ENCODE measurements at regions not wholly inside any gene's neighbourhood (a gene's known extent, or its start where the extent isn't known, plus 50 kb on each side); places are given as distances from the start of the nearest gene placed in this dataset.

DNA sequence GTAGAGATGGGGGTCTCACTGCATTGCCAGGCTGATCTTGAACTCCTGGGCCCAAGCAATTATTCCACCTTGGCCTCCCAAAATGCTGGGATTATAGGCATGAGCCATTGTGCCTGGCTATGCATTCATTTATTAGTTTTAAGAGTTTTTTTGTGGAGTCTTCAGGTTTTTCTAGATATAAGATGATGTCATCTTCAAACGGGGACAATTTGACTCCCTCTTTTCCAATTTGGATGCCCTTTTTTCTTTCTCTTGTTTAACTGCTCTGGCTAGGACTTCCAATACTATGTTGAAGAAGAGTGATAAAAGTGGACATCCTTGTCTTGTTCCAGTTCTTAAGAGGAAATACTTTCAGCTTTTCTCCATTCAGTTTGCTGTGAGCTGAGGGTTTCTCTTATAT, 113.7 kb upstream of the PARD3B start:
- TF ChIP-seq, protein P1, sequence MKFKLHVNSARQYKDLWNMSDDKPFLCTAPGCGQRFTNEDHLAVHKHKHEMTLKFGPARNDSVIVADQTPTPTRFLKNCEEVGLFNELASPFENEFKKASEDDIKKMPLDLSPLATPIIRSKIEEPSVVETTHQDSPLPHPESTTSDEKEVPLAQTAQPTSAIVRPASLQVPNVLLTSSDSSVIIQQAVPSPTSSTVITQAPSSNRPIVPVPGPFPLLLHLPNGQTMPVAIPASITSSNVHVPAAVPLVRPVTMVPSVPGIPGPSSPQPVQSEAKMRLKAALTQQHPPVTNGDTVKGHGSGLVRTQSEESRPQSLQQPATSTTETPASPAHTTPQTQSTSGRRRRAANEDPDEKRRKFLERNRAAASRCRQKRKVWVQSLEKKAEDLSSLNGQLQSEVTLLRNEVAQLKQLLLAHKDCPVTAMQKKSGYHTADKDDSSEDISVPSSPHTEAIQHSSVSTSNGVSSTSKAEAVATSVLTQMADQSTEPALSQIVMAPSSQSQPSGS (tag by site-specific recombination; IDR thresholded peaks at IDR 0.05; ENCODE audit: low read depth): peak; percentile 30; the same call in 1 of the 2 replicates
- no peak for TF ChIP-seq GLIS2 (tag by site-specific recombination; IDR thresholded peaks at IDR 0.05)
- ChIA-PET POLR2A (no interaction called here), CTCF (no interaction called here)
- no peaks in the 10 kb centered on the region for H3K36me3 ChIP-seq (ENCODE audit: control insufficient read depth in 2 of 2, insufficient read depth in 1 of 2, low read length in 2 of 2)
- no peak overlapping the region for H3K4me3 ChIP-seq (ENCODE audit: low read depth, low read length)
- no peaks in the 10 kb centered on the region for H3K4me1 ChIP-seq (ENCODE audit: control insufficient read depth, insufficient read depth, low read length)
- H3K27ac ChIP-seq (ENCODE audit: extremely low read depth, low read depth, low read length): no peak overlapping the region
- H3K9me3 ChIP-seq (ENCODE audit: control insufficient read depth, insufficient read depth, low read depth, low read length): no peaks in the 10 kb centered on the region

DNA sequence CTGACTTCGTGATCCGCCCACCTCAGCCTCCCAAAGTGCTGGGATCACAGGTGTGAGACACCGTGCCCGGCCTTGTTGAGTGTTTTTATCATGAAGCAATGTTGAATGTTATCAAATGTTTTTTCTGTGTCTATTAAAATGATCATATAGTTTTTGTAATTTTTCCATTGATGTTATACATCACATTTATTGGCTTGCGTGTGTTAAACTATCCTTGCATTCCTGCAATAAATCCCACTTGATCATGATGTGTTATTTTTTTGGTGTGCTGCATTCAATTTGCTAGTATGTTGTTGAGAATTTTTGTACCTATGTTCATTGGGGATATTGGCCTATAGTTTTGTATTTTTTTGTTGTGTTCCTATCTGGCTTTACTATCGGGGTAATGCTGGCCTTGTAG, 113.1 kb upstream of the PARD3B start:
- ChIA-PET POLR2A (no interaction called here), CTCF (no interaction called here)
- H3K4me3 ChIP-seq (ENCODE audit: low read depth, low read length): no peak overlapping the region
- no peak overlapping the region for H3K27ac ChIP-seq (ENCODE audit: extremely low read depth, low read depth, low read length)
- no peaks in the 10 kb centered on the region for H3K9me3 ChIP-seq (ENCODE audit: control insufficient read depth, insufficient read depth, low read depth, low read length)
- TF ChIP-seq SETDB1 (IDR thresholded peaks at IDR 0.05; ENCODE audit: insufficient read length, low read length): peak; percentile 67
- TF ChIP-seq, protein P2, sequence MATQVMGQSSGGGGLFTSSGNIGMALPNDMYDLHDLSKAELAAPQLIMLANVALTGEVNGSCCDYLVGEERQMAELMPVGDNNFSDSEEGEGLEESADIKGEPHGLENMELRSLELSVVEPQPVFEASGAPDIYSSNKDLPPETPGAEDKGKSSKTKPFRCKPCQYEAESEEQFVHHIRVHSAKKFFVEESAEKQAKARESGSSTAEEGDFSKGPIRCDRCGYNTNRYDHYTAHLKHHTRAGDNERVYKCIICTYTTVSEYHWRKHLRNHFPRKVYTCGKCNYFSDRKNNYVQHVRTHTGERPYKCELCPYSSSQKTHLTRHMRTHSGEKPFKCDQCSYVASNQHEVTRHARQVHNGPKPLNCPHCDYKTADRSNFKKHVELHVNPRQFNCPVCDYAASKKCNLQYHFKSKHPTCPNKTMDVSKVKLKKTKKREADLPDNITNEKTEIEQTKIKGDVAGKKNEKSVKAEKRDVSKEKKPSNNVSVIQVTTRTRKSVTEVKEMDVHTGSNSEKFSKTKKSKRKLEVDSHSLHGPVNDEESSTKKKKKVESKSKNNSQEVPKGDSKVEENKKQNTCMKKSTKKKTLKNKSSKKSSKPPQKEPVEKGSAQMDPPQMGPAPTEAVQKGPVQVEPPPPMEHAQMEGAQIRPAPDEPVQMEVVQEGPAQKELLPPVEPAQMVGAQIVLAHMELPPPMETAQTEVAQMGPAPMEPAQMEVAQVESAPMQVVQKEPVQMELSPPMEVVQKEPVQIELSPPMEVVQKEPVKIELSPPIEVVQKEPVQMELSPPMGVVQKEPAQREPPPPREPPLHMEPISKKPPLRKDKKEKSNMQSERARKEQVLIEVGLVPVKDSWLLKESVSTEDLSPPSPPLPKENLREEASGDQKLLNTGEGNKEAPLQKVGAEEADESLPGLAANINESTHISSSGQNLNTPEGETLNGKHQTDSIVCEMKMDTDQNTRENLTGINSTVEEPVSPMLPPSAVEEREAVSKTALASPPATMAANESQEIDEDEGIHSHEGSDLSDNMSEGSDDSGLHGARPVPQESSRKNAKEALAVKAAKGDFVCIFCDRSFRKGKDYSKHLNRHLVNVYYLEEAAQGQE (tag by site-specific recombination; IDR thresholded peaks at IDR 0.05): no peak
- H3K36me3 ChIP-seq (ENCODE audit: control insufficient read depth in 2 of 2, insufficient read depth in 1 of 2, low read length in 2 of 2): no peaks in the 10 kb centered on the region
- H3K4me1 ChIP-seq (ENCODE audit: control insufficient read depth, insufficient read depth, low read length): no peaks in the 10 kb centered on the region

DNA sequence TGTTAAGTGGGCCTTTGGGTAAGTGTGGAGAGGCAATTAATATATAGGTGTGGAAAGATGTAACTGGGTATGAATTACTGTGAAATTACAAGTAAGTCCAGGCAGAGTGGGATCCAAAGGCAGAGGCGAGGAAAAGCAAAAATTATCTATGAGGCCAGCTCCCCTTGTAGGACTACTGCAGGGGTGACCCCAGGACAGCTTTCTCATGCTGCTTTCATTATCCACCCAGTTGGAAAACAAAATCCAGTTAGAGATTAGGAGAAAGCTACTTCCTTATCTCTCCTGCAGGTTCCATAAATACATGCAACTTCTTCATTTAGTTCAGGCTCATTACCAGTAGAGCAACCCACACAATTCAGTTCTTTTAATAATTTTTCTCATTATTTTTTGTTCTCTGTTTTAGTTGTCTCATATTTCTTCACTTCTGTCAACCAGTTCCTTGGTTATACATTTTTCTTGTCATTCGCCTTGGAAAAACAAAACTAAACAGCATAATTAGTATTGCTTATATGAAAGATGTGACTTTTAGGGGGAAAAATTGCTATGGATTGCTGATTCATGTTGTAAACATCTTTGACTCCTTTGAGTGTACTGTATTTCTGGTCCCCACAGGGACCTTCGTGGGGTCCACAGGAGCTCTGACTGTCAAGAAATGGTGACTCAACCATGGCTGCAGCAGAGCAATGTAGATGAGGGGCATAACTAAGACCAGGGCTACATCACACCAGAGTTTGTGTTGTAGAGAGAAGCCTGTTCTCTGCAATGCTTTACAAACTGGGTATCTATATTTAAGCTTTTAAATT, 110.4 kb upstream of the PARD3B start:
- Histone ChIP-seq H3K36me3 (ENCODE audit: control insufficient read depth in 2 of 2, insufficient read depth in 1 of 2, low read length in 2 of 2) (no peaks in the 10 kb centered on the region), H3K4me1 (ENCODE audit: control insufficient read depth, insufficient read depth, low read length) (no peaks in the 10 kb centered on the region), H3K27ac (ENCODE audit: extremely low read depth, low read depth, low read length) (no peak overlapping the region), H3K4me3 (ENCODE audit: low read depth, low read length) (no peak overlapping the region), H3K9me3 (ENCODE audit: control insufficient read depth, insufficient read depth, low read depth, low read length) (no peaks in the 10 kb centered on the region)
- TF ChIP-seq, protein P3, sequence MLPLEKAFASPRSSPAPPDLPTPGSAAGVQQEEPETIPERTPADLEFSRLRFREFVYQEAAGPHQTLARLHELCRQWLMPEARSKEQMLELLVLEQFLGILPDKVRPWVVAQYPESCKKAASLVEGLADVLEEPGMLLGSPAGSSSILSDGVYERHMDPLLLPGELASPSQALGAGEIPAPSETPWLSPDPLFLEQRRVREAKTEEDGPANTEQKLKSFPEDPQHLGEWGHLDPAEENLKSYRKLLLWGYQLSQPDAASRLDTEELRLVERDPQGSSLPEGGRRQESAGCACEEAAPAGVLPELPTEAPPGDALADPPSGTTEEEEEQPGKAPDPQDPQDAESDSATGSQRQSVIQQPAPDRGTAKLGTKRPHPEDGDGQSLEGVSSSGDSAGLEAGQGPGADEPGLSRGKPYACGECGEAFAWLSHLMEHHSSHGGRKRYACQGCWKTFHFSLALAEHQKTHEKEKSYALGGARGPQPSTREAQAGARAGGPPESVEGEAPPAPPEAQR (tag by site-specific recombination; IDR thresholded peaks at IDR 0.05): no peak
- peak; percentile 47 for TF ChIP-seq ZIC2 (tag by site-specific recombination; IDR thresholded peaks at IDR 0.05)
- ChIA-PET POLR2A (no interaction called here), CTCF (no interaction called here)

DNA sequence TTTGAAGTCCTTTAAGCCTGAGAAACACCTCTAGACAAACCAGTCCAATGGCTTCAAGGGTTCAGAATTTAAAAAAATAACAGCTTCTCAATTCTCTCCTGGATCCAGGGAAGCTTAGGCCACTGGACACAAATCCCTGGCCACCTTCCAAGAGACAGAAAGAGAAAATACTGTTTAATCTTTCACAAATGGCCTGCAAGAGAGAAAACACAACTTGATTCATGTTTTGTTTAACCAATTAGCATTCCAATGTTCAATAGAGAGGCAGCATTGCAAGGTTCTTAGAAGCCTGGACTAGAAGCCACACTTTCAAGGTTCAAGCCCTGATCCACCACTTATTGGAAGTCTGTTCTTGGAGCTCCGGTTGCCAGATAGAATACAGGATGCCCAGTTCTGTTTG, 109.0 kb upstream of the PARD3B start:
- H3K36me3 ChIP-seq (ENCODE audit: control insufficient read depth in 2 of 2, insufficient read depth in 1 of 2, low read length in 2 of 2): no peaks in the 10 kb centered on the region
- H3K4me3 ChIP-seq (ENCODE audit: low read depth, low read length): no peak overlapping the region
- no peak overlapping the region for H3K27ac ChIP-seq (ENCODE audit: extremely low read depth, low read depth, low read length)
- H3K9me3 ChIP-seq (ENCODE audit: control insufficient read depth, insufficient read depth, low read depth, low read length): no peaks in the 10 kb centered on the region
- ChIA-PET POLR2A (no interaction called here), CTCF (no interaction called here)
- H3K4me1 ChIP-seq (ENCODE audit: control insufficient read depth, insufficient read depth, low read length): no peaks in the 10 kb centered on the region
- TF ChIP-seq GFI1B (tag by site-specific recombination; IDR thresholded peaks at IDR 0.05): no peak
- no peak for TF ChIP-seq KLF9 (tag by site-specific recombination; IDR thresholded peaks at IDR 0.05; ENCODE audit: low read depth)
- TF ChIP-seq, protein P4, sequence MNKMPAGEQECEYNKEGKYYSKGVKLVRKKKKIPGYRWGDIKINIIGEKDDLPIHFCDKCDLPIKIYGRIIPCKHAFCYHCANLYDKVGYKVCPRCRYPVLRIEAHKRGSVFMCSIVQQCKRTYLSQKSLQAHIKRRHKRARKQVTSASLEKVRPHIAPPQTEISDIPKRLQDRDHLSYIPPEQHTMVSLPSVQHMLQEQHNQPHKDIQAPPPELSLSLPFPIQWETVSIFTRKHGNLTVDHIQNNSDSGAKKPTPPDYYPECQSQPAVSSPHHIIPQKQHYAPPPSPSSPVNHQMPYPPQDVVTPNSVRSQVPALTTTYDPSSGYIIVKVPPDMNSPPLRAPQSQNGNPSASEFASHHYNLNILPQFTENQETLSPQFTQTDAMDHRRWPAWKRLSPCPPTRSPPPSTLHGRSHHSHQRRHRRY (tag by site-specific recombination; IDR thresholded peaks at IDR 0.05): no peak
- TF ChIP-seq ZNF473 (tag by site-specific recombination; IDR thresholded peaks at IDR 0.05): no peak
- TF ChIP-seq IKZF3 (tag by site-specific recombination; IDR thresholded peaks at IDR 0.05): no peak
- no peak for TF ChIP-seq ZNF214 (tag by site-specific recombination; IDR thresholded peaks at IDR 0.05; ENCODE audit: borderline replicate concordance)
- TF ChIP-seq, protein P5, sequence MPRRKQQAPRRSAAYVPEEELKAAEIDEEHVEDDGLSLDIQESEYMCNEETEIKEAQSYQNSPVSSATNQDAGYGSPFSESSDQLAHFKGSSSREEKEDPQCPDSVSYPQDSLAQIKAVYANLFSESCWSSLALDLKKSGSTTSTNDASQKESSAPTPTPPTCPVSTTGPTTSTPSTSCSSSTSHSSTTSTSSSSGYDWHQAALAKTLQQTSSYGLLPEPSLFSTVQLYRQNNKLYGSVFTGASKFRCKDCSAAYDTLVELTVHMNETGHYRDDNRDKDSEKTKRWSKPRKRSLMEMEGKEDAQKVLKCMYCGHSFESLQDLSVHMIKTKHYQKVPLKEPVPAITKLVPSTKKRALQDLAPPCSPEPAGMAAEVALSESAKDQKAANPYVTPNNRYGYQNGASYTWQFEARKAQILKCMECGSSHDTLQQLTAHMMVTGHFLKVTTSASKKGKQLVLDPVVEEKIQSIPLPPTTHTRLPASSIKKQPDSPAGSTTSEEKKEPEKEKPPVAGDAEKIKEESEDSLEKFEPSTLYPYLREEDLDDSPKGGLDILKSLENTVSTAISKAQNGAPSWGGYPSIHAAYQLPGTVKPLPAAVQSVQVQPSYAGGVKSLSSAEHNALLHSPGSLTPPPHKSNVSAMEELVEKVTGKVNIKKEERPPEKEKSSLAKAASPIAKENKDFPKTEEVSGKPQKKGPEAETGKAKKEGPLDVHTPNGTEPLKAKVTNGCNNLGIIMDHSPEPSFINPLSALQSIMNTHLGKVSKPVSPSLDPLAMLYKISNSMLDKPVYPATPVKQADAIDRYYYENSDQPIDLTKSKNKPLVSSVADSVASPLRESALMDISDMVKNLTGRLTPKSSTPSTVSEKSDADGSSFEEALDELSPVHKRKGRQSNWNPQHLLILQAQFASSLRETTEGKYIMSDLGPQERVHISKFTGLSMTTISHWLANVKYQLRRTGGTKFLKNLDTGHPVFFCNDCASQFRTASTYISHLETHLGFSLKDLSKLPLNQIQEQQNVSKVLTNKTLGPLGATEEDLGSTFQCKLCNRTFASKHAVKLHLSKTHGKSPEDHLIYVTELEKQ (tag by site-specific recombination; IDR thresholded peaks at IDR 0.05; ENCODE audit: borderline replicate concordance): no peak
- TF ChIP-seq, protein P6, sequence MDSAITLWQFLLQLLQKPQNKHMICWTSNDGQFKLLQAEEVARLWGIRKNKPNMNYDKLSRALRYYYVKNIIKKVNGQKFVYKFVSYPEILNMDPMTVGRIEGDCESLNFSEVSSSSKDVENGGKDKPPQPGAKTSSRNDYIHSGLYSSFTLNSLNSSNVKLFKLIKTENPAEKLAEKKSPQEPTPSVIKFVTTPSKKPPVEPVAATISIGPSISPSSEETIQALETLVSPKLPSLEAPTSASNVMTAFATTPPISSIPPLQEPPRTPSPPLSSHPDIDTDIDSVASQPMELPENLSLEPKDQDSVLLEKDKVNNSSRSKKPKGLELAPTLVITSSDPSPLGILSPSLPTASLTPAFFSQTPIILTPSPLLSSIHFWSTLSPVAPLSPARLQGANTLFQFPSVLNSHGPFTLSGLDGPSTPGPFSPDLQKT (IDR thresholded peaks at IDR 0.05; ENCODE audit: borderline replicate concordance, low read depth, low read length): no peak

All from HEK293 (cell line).